Activated CD8-positive, alpha-beta T cell treated with anti-CD3 and anti-CD28 coated beads, Interleukin-2, amount 10 ng/mL, durations not matched to agents 7 days and 5 days (primary cell): ENCODE measurements at regions not wholly inside any gene's neighbourhood (a gene's known extent, or its start where the extent isn't known, plus 50 kb on each side); places are given as distances from the start of the nearest gene placed in this dataset.

Source experiments
- ATAC-seq: fragments of 150-1000 bp; cut with Tn5 transposase; one replicate; pipeline ENCODE4 v1.10.0; 2021; ENCODE audit warnings: moderate library complexity
- CTCF ChIA-PET: fragments of 350-600 bp; sonication (Branson Sonifier 250); formaldehyde crosslinking; loops from one replicate; lab custom pipeline; 2021; ENCODE audit warnings: antibody characterized with exemption; lab: Charles Lee
- POLR2A ChIA-PET: fragments of 350-600 bp; sonication (Branson Sonifier 250); formaldehyde crosslinking; loops from one replicate; lab custom pipeline; 2021; ENCODE audit warnings: antibody characterized with exemption; lab: Charles Lee
- DNase-seq: peaks from one replicate; pipeline ENCODE4 v3.0.0-alpha.2; 2020
- H3K27ac Mint-ChIP-seq: one replicate; pipeline ENCODE4 v1.8.0; 2021; ENCODE audit warnings: mild to moderate bottlenecking, mixed read lengths
- H3K27me3 Mint-ChIP-seq: one replicate; pipeline ENCODE4 v1.8.0; 2021; ENCODE audit warnings: low read depth, mixed read lengths
- H3K36me3 Mint-ChIP-seq: one replicate; pipeline ENCODE4 v1.8.0; 2021; ENCODE audit warnings: low read depth, mixed read lengths
- H3K4me1 Mint-ChIP-seq: one replicate; pipeline ENCODE4 v1.8.0; 2021; ENCODE audit warnings: low read depth, mixed read lengths
- H3K4me3 Mint-ChIP-seq: one replicate; pipeline ENCODE4 v1.8.0; 2021; ENCODE audit warnings: mild to moderate bottlenecking, mixed read lengths
- H3K9me3 Mint-ChIP-seq: one replicate; pipeline ENCODE4 v1.8.0; 2022; ENCODE audit warnings: mixed read lengths; ENCODE audit not compliant: insufficient read depth

DNA sequence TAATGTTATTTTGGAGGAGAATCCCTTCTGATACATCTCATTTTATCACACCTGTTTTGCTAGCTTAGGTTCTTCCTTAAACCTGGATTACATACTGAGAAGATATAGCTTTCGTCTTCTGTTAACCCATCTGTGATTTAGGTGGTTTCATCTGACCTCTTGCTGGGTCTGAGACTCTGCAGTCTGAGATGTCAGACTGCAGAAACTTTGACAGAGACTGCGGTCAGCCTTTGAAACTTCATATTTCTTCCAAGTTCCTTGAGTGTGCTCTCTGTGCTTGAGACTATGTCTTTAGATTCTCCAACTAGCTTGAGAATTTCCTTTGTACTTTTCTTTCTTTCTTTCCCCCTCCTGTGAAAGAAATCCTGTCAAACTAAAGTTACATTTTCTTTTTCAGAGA, 196.4 kb upstream of the MPHOSPH6 start:
- CTCF ChIA-PET = interaction anchor here (1.2 kb wide), 1 partner anchor 102 kb away, joined by 4 read pairs; no protein-coding TSS in a partner anchor
- Mint-ChIP-seq H3K4me3 (no peak overlapping the region), H3K36me3 (no peaks in the 10 kb centered on the region), H3K4me1 (no peaks in the 10 kb centered on the region), H3K9me3 (no peaks in the 10 kb centered on the region), H3K27ac (no peak overlapping the region), H3K27me3 (no peaks in the 10 kb centered on the region)
- POLR2A ChIA-PET = no interaction called here
- no peak for ATAC-seq
- no peak for DNase-seq

DNA sequence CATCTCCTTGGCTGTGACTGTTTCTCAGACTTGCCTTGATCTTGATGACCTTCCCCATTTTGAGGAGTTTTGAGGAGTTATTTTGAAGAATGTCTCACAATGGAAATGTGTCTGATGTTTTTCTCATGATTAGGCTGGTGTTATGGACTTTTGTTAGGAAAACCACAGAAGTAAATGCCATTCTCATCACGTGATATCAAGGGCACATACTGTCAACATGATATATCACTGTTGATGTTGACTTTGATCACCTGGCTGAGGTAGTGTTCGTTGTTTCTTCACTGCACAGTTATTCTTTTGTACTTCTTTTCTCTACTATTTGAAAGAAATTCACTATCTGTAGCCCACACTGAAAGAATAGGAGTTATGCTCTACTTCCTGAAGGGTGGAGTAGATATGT, 194.7 kb upstream of the MPHOSPH6 start:
- Mint-ChIP-seq H3K4me1 (no peaks in the 10 kb centered on the region), H3K36me3 (no peaks in the 10 kb centered on the region), H3K27ac (no peak overlapping the region), H3K9me3 (no peaks in the 10 kb centered on the region), H3K4me3 (no peak overlapping the region), H3K27me3 (no peaks in the 10 kb centered on the region)
- DNase-seq (no peak), ATAC-seq (no peak)
- ChIA-PET CTCF (no interaction called here), POLR2A (no interaction called here)

DNA sequence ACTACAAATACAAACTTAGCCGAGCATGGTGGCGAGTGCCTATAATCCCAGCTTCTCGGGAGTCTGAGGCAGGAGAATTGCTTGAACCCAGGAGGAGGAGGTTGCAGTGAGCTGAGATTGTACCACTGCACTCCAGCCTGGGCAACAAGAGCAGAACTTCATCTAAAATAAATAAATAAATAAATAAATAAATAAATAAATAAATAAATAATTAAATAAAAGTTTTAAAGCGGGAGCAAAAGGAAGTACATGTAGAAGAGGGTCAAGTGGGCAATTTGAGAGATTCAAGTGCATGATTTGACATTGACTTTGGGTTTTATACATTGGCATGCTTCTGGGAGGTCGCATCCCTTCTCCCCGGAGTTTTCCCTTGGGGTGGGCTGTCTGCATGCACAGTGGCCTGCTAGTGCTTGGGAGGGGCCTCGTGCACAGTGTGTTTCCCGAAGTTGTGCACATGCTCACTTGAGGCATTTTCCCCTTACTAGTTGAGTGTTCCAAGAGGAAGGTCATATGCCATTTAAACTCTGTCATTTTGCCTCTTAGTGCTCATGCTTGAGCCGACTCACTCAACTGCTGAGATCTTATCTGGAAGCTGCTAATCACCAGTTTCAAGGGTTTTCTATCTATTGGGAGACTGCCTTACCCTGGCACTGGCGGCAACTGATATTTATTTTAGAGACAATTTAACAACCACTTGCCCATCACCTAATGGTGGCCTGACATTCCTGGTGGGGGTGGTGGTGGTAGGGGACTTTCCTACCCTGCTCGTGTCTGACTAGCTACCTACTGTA, 193.2 kb upstream of the MPHOSPH6 start:
- no peaks in the 10 kb centered on the region for H3K4me1 Mint-ChIP-seq
- H3K4me3 Mint-ChIP-seq = no peak overlapping the region
- POLR2A ChIA-PET = no interaction called here
- H3K27me3 Mint-ChIP-seq = no peaks in the 10 kb centered on the region
- DNase-seq = no peak
- no peak for ATAC-seq
- H3K9me3 Mint-ChIP-seq = no peaks in the 10 kb centered on the region
- CTCF ChIA-PET = no interaction called here
- no peaks in the 10 kb centered on the region for H3K36me3 Mint-ChIP-seq
- no peak overlapping the region for H3K27ac Mint-ChIP-seq

DNA sequence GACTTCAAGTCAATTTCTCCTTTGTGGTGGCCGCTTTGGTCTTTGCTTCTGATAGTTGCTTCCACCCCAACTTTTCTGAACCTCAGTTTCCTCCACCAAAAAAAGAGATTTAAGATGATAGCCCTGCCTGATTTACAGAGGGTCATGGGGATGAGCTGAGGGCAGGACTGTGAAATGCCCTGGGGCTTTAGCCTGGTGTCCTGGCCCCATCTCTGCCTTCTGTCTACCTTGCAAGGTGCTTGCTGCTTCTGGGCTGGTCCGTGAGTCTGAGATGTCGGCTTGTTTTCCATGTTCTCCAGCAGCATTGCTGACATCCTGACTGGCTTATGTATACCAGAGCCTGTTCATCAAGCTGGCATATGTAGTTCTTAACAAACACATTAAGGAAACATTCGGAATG, 191.9 kb upstream of the MPHOSPH6 start:
- ATAC-seq (no peak), DNase-seq (no peak)
- Mint-ChIP-seq H3K4me3 (no peak overlapping the region), H3K36me3 (no peaks in the 10 kb centered on the region), H3K27ac (no peak overlapping the region), H3K4me1 (no peaks in the 10 kb centered on the region), H3K27me3 (no peaks in the 10 kb centered on the region), H3K9me3 (no peaks in the 10 kb centered on the region)
- ChIA-PET CTCF (no interaction called here), POLR2A (no interaction called here)

DNA sequence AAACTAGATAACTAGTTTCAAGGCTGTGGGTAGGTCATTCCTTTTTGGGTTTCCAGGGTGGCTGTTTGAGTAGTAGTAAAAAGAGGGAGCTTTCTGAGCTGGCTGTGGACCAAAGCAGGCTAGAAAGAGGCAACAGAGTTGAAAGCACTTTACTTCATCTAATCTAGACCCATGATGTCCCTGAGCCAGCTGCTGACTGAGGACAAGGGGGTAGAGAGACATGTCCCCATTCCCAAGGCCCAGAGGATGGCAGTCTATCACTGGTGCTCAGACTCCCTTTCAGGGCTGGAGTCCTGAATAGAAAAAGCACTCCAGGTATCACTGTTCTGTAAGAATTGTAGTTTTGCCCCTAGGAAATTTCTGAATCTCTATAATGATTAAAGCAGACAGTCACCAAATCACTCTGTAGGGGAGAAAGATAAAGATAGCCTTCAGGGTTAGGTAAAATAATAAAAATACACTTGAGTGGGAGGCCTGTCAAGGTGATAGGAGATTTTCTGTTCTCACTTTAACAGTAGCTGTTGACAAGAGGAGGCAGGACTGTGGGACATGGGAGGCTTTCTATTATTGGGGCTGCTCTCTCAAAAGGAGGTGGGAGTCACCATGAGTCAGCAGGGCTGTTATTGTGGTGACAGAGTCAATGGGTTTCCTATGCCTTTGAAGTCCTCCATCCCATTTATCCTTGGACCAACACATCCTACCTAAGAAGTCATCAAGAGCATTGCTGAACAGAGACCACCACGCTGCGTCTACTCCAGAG, 190.2 kb upstream of the MPHOSPH6 start:
- ChIA-PET POLR2A (interaction anchor here (0.6 kb wide), 1 partner anchor 544 kb away, joined by 4 read pairs; no protein-coding TSS in a partner anchor), CTCF (interaction anchor here (0.6 kb wide), 1 partner anchor 113 kb away, joined by 3 read pairs; no protein-coding TSS in a partner anchor)
- Mint-ChIP-seq H3K27ac (no peak overlapping the region), H3K9me3 (no peaks in the 10 kb centered on the region), H3K4me1 (no peaks in the 10 kb centered on the region), H3K27me3 (no peaks in the 10 kb centered on the region), H3K4me3 (no peak overlapping the region), H3K36me3 (no peaks in the 10 kb centered on the region)
- DNase-seq = no peak
- no peak for ATAC-seq

DNA sequence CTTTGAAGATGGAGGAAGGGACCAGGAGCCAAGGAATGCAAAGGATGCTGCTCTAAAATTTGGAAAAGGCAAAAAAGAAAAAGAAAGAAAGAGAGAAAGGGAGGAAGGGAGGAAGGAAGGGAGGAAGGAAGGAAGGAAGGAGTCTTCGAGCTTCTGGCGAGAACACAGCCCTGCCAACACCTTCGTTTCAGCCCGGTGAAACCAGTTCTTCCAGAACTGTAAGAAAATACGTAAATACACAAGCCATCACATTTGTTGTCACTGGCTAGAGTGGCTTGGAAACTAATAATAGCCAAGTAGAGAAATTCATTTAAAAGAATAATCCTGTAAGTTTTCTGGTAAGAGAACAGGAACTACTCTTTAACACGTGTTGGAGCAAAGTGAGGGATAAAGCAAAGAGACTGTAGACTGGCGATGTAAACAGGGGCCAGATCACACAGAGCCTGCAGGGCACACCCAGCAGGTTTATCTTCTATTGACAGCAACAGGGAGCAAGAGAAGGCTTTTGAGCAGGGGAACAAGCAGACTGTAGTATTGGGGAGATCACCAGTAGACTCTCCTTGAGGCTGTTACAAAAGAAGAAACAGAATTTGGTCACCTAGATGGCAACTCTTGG, 188.7 kb upstream of the MPHOSPH6 start:
- no peak overlapping the region for H3K27ac Mint-ChIP-seq
- CTCF ChIA-PET = no interaction called here
- H3K36me3 Mint-ChIP-seq = no peaks in the 10 kb centered on the region

DNA sequence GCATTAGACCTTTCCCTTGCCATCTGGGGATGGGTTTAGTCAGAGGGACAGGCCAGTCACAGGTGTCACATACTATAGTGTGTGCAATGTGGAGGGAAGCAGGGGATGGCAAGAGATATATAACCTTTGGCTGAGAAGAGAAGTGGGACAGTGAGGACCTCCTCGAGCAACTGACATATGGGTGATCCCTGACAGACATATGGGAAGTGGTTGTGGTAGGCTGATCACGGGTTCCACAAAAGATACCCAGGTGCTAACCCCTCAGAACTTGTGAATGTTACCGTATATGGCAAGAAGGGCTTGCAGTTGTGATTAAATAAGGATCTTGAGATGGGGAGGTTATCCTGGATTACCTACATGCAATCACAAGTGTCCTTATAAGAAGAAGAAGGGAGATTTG, 188.1 kb upstream of the MPHOSPH6 start:
- Mint-ChIP-seq H3K4me1 (no peaks in the 10 kb centered on the region), H3K27ac (no peak overlapping the region), H3K27me3 (no peaks in the 10 kb centered on the region), H3K4me3 (no peak overlapping the region), H3K36me3 (no peaks in the 10 kb centered on the region), H3K9me3 (no peaks in the 10 kb centered on the region)
- POLR2A ChIA-PET = no interaction called here
- CTCF ChIA-PET = no interaction called here
- DNase-seq (no peak), ATAC-seq (no peak)

More for the DNA sequence above, 188.7 kb upstream of the MPHOSPH6 start:
- H3K27me3 Mint-ChIP-seq = no peaks in the 10 kb centered on the region
- DNase-seq = no peak
- no peaks in the 10 kb centered on the region for H3K9me3 Mint-ChIP-seq
- POLR2A ChIA-PET = no interaction called here
- H3K4me1 Mint-ChIP-seq = no peaks in the 10 kb centered on the region
- H3K4me3 Mint-ChIP-seq = no peak overlapping the region
- ATAC-seq = no peak

DNA sequence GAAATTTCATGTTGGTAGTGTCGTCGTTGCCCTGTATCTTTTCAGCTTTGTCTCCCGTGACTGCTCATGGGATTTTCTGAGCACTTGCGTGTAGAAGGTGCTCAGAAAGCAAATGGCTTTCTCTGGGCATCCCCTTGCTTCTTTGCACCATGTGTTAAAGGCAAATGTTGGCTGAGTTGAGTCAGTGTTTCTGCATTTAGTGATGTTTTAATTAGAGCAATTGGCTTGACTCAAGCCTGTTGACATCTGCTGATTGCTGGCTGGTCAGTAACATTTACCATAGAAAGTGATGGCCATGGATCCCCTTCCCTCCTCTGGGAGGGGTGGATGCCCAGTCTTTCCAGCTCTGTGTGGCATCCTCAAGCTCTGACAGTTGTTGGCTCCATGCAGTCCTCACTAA, 187.2 kb upstream of the MPHOSPH6 start:
- H3K4me3 Mint-ChIP-seq = no peak overlapping the region
- no peaks in the 10 kb centered on the region for H3K27me3 Mint-ChIP-seq
- H3K4me1 Mint-ChIP-seq = no peaks in the 10 kb centered on the region
- no peaks in the 10 kb centered on the region for H3K9me3 Mint-ChIP-seq
- ATAC-seq (no peak), DNase-seq (no peak)
- H3K36me3 Mint-ChIP-seq = no peaks in the 10 kb centered on the region
- H3K27ac Mint-ChIP-seq = no peak overlapping the region
- CTCF ChIA-PET = no interaction called here
- POLR2A ChIA-PET = no interaction called here

DNA sequence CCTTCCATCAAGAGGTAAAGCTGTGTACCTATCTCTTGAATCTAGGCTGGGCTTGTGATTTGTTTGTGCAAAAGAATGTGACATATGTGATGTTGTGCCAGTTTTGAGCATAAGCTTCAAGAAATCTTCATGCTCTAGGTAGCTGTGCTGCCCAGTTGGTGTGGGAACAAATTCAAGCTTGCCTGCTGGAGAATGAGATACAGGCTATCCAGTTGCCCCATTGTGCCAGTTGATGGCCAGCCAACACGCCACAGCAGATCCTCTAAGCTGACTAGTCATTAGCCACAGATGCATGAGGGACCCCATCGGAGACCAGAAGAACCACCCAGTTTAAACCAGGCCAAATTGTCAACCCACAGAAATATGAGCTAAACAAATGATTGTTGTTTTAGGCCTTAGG, 180.5 kb upstream of the MPHOSPH6 start:
- Mint-ChIP-seq H3K27ac (no peak overlapping the region), H3K9me3 (no peaks in the 10 kb centered on the region)

DNA sequence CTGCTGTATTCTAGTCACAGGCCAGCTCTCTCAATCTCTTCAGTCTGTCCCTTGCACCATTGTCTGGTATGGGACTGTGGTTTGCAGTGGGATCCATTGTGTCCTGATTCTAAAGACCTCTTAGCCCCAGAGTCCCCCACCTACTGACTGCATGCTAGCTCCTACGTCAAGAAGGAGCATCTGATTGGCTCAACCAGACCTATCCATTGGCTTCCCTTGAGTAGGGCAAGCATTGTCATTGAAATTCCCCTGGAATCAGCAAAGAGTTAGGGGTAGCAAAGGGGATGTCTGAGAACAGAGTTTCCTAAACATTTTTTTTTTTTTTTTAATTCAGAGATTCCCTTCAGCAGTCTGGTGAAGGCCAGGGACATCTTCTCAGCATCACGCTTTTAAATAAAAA, 175.3 kb upstream of the MPHOSPH6 start:
- CTCF ChIA-PET = no interaction called here
- Mint-ChIP-seq H3K4me1 (no peaks in the 10 kb centered on the region), H3K27me3 (no peaks in the 10 kb centered on the region)

More for the DNA sequence above, 180.5 kb upstream of the MPHOSPH6 start:
- no peaks in the 10 kb centered on the region for H3K36me3 Mint-ChIP-seq
- DNase-seq = no peak
- POLR2A ChIA-PET = no interaction called here
- CTCF ChIA-PET = interaction anchor here (1.1 kb wide), 1 partner anchor 88 kb away, joined by 3 read pairs; no protein-coding TSS in a partner anchor
- no peaks in the 10 kb centered on the region for H3K4me1 Mint-ChIP-seq
- ATAC-seq = no peak
- H3K4me3 Mint-ChIP-seq = no peak overlapping the region
- no peaks in the 10 kb centered on the region for H3K27me3 Mint-ChIP-seq

DNA sequence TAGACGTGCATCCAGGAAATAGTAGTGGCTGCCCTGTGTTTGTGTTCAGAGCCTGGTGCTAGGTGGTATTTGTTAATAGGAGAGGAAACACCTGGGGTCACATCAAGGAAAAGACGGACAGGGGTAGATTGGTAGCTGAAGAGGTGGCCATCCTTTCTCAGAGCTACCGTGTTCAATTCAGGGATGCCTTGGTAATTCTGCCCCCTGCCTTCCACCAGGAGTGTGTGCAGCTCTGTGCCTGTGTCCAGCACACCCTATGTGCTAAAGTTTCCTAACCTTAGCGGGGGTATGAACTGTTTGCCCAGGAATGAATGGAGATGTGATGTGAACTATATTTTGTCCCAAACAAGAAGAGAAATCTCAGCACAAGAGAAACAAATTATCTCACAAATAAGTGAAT, 174.1 kb upstream of the MPHOSPH6 start:
- no peaks in the 10 kb centered on the region for H3K27me3 Mint-ChIP-seq
- no peaks in the 10 kb centered on the region for H3K9me3 Mint-ChIP-seq
- no peak overlapping the region for H3K27ac Mint-ChIP-seq
- ChIA-PET POLR2A (no interaction called here), CTCF (interaction anchor here (0.8 to 1.9 kb wide), 3 partner anchors 59 to 81 kb away, joined by 3 to 5 read pairs (median 3); no protein-coding TSS in a partner anchor)
- no peaks in the 10 kb centered on the region for H3K36me3 Mint-ChIP-seq
- no peaks in the 10 kb centered on the region for H3K4me1 Mint-ChIP-seq
- DNase-seq (no peak), ATAC-seq (no peak)
- H3K4me3 Mint-ChIP-seq = no peak overlapping the region

More for the DNA sequence above, 175.3 kb upstream of the MPHOSPH6 start:
- POLR2A ChIA-PET = no interaction called here
- DNase-seq (no peak), ATAC-seq (no peak)
- Mint-ChIP-seq H3K4me3 (no peak overlapping the region), H3K9me3 (no peaks in the 10 kb centered on the region), H3K36me3 (no peaks in the 10 kb centered on the region), H3K27ac (no peak overlapping the region)
